ENCODE measurements at regions not wholly inside any gene's neighbourhood (a gene's known extent, or its start where the extent isn't known, plus 50 kb on each side); places are given as distances from the start of the nearest gene placed in this dataset.

DNA sequence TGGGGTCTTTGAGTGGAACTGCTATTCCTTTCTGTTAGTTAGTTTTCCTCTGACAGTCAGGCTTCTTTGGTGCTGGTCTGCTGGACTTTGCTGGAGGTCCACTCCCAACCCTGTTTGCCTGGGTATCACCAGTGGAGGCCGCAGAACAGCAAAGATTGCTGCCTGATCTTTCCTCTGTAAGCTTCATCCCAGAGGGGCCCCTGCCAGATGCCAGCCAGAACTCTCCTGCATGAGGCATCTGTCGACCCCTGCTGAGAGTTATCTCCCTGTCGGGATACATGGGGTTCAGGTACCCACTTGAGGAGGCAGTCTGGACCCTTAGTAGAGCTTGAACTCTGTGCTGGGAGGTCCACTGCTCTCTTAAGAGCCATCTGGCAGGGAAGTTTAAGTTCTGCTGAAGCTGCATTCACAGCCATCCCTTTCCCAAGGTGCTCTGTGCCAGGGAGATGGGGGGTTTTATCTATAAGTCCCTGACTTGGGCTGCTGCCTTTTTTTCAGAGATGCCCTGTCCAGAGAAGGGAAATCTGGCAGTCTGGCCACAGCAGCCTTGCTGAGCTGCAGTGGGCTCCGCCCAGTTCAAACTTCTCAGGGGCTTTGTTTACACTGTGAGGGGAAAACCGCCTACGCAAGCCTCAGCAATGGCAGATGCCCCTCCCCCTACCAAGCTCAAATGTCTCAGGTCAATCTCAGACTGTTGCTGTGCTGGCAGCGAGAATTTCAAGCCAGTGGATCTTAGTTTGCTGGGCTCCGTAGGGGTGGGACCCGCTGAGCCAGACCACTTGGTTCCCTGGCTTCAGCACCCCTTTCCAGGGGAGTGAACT lies 89.7 kb upstream of the CDK6 start:
- DNase-seq (ENCODE audit: low read depth in 1 of 2, low spot score in 1 of 2), result no peak
- no peak overlapping the region for H3K27ac ChIP-seq (replicated peaks)

GRCh38 chr7:92924800-92925199 lies 88.4 kb upstream of the CDK6 start:
- Histone ChIP-seq H3K27me3 (ENCODE audit: insufficient read depth, poor library complexity, severe bottlenecking) (no peaks in the 10 kb centered on the region), H3K4me3 (replicated peaks; ENCODE audit: insufficient read depth, low read length) (no peak overlapping the region), H3K27ac (replicated peaks) (no peak overlapping the region)
- DNase-seq (ENCODE audit: low read depth in 1 of 2, low spot score in 1 of 2), result no peak
- TF ChIP-seq, protein P1, sequence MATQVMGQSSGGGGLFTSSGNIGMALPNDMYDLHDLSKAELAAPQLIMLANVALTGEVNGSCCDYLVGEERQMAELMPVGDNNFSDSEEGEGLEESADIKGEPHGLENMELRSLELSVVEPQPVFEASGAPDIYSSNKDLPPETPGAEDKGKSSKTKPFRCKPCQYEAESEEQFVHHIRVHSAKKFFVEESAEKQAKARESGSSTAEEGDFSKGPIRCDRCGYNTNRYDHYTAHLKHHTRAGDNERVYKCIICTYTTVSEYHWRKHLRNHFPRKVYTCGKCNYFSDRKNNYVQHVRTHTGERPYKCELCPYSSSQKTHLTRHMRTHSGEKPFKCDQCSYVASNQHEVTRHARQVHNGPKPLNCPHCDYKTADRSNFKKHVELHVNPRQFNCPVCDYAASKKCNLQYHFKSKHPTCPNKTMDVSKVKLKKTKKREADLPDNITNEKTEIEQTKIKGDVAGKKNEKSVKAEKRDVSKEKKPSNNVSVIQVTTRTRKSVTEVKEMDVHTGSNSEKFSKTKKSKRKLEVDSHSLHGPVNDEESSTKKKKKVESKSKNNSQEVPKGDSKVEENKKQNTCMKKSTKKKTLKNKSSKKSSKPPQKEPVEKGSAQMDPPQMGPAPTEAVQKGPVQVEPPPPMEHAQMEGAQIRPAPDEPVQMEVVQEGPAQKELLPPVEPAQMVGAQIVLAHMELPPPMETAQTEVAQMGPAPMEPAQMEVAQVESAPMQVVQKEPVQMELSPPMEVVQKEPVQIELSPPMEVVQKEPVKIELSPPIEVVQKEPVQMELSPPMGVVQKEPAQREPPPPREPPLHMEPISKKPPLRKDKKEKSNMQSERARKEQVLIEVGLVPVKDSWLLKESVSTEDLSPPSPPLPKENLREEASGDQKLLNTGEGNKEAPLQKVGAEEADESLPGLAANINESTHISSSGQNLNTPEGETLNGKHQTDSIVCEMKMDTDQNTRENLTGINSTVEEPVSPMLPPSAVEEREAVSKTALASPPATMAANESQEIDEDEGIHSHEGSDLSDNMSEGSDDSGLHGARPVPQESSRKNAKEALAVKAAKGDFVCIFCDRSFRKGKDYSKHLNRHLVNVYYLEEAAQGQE (IDR thresholded peaks at IDR 0.05; ENCODE audit: insufficient replicate concordance, low read depth), result no peak
- no peak for TF ChIP-seq GABPA (IDR thresholded peaks at IDR 0.05; ENCODE audit: low read depth)
- no peak for TF ChIP-seq SPI1 (IDR thresholded peaks at IDR 0.05; ENCODE audit: borderline replicate concordance, low read depth)
- TF ChIP-seq POLR2AphosphoS5 (IDR thresholded peaks at IDR 0.05; ENCODE audit: low read depth), result no peak
- TF ChIP-seq, protein P2, sequence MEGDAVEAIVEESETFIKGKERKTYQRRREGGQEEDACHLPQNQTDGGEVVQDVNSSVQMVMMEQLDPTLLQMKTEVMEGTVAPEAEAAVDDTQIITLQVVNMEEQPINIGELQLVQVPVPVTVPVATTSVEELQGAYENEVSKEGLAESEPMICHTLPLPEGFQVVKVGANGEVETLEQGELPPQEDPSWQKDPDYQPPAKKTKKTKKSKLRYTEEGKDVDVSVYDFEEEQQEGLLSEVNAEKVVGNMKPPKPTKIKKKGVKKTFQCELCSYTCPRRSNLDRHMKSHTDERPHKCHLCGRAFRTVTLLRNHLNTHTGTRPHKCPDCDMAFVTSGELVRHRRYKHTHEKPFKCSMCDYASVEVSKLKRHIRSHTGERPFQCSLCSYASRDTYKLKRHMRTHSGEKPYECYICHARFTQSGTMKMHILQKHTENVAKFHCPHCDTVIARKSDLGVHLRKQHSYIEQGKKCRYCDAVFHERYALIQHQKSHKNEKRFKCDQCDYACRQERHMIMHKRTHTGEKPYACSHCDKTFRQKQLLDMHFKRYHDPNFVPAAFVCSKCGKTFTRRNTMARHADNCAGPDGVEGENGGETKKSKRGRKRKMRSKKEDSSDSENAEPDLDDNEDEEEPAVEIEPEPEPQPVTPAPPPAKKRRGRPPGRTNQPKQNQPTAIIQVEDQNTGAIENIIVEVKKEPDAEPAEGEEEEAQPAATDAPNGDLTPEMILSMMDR (IDR thresholded peaks at IDR 0.05; ENCODE audit: insufficient read depth, low read length), result no peak

More for the DNA sequence above, 89.7 kb upstream of the CDK6 start:
- Histone ChIP-seq H3K27me3 (ENCODE audit: insufficient read depth, poor library complexity, severe bottlenecking) (no peaks in the 10 kb centered on the region), H3K4me3 (replicated peaks; ENCODE audit: insufficient read depth, low read length) (no peak overlapping the region)
- TF ChIP-seq SPI1 (IDR thresholded peaks at IDR 0.05; ENCODE audit: borderline replicate concordance, low read depth), result no peak
- TF ChIP-seq POLR2AphosphoS5 (IDR thresholded peaks at IDR 0.05; ENCODE audit: low read depth), result no peak
- no peak for TF ChIP-seq GABPA (IDR thresholded peaks at IDR 0.05; ENCODE audit: low read depth)
- TF ChIP-seq, protein P2 (IDR thresholded peaks at IDR 0.05; ENCODE audit: insufficient read depth, low read length), result no peak

DNA sequence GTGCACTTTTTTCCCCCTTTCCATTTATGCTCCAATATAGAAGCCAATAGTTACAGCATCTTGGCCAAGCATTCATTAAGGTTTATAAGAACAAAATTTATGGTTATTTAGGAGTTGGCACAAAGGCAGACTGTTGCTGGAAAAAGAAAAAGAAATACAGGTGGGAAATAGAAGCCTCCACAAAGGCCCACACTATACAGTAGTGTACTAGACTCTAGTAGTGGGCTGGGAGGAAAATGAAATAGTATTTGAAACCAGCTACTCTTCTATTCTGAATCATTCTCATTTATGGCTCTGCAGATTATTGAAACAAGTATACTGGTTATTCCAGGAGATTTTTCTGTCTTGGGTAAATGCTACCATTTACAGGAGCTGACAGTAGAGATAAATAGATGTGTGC lies 80.9 kb upstream of the CDK6 start:
- no peak overlapping the region for H3K27ac ChIP-seq (replicated peaks)
- DNase-seq (ENCODE audit: low read depth in 1 of 2, low spot score in 1 of 2), result no peak
- TF ChIP-seq GABPA (IDR thresholded peaks at IDR 0.05; ENCODE audit: low read depth) (no peak), POLR2AphosphoS5 (IDR thresholded peaks at IDR 0.05; ENCODE audit: low read depth) (no peak), SPI1 (IDR thresholded peaks at IDR 0.05; ENCODE audit: borderline replicate concordance, low read depth) (no peak)
- TF ChIP-seq, protein P1 (IDR thresholded peaks at IDR 0.05; ENCODE audit: insufficient replicate concordance, low read depth), result no peak
- TF ChIP-seq, protein P2 (IDR thresholded peaks at IDR 0.05; ENCODE audit: insufficient read depth, low read length), result no peak
- H3K4me3 ChIP-seq (replicated peaks; ENCODE audit: insufficient read depth, low read length), result no peak overlapping the region
- no peaks in the 10 kb centered on the region for H3K27me3 ChIP-seq (ENCODE audit: insufficient read depth, poor library complexity, severe bottlenecking)

Data from HL-60 (cell line).